Kidney (tissue), 13 donors: ENCODE measurements at regions not wholly inside any gene's neighbourhood (a gene's known extent, or its start where the extent isn't known, plus 50 kb on each side); places are given as distances from the start of the nearest gene placed in this dataset.

Source experiments
- DNase-seq, 5 donors: peaks; one replicate each; pipeline ENCODE4 v3.0.0-alpha.2; 2013 to 2020
- FAIRE-seq: peaks from 2 replicates; lab custom pipeline; 2012; peaks lifted over from hg19 to GRCh38; lab: Jason Lieb, UNC
- H3K27ac ChIP-seq, 2 donors: one replicate each; pipeline ENCODE4 v1.7.0; 2013; ENCODE audit warnings: low read depth in 2 of 2, low read length in 2 of 2, inconsistent platforms in 1 of 2
- H3K27me3 ChIP-seq: one replicate; pipeline ENCODE4 v1.7.1; 2013; ENCODE audit warnings: low read length, inconsistent platforms; ENCODE audit not compliant: control insufficient read depth, insufficient read depth
- H3K36me3 ChIP-seq, 3 donors: one replicate each; pipeline versions ENCODE4 v1.7.0 to v1.7.1; 2013; ENCODE audit warnings: low read length in 3 of 3, control low read depth in 1 of 3, inconsistent platforms in 1 of 3; ENCODE audit not compliant: insufficient read depth in 3 of 3, control insufficient read depth in 2 of 3
- H3K4me1 ChIP-seq, 3 donors: one replicate each; pipeline versions ENCODE4 v1.7.0 to v1.7.1; 2013; ENCODE audit warnings: low read length in 3 of 3, inconsistent platforms in 1 of 3, low read depth in 1 of 3; ENCODE audit not compliant: control insufficient read depth in 2 of 3, insufficient read depth in 2 of 3
- H3K4me3 ChIP-seq, 3 donors: one replicate each; pipeline versions ENCODE4 v1.7.0 to v1.8.1; 2013; ENCODE audit warnings: low read length in 3 of 3, control low read depth in 1 of 3, inconsistent platforms in 1 of 3
- H3K9ac ChIP-seq, 3 donors: one replicate each; pipeline versions ENCODE4 v1.7.0 to v1.7.1; 2013; ENCODE audit warnings: low read length in 3 of 3, control low read depth in 1 of 3, inconsistent platforms in 1 of 3
- H3K9me3 ChIP-seq, 3 donors: one replicate each; pipeline versions ENCODE4 v1.7.0 to v1.7.1; 2013; ENCODE audit warnings: low read length in 3 of 3, control low read depth in 1 of 3, inconsistent platforms in 1 of 3; ENCODE audit not compliant: control insufficient read depth in 2 of 3, insufficient read depth in 1 of 3
- CTCF ChIP-seq: IDR thresholded peaks from 3 replicates; pipeline ENCODE4 v1.5.1; 2012; ENCODE audit warnings: mild to moderate bottlenecking, moderate library complexity, borderline replicate concordance; ENCODE audit not compliant: insufficient read depth; ENCODE audit errors: extremely low read depth
- intact Hi-C: fragments of 100-400 bp; cut with DNase I; formaldehyde crosslinking; loops from one replicate; pipeline ENCODE4 v1.11.1; 2022
- donor health status: control.
- donor health status: control.
- donor health status: control.
- donor health status: control.
- donor health status: control.
- donor health status: DM: yes; HTN: yes; CAD: no.
- donor health status: Normal renal cell carcinoma (clear cell type).

- H3K9ac ChIP-seq: no peak overlapping the region
These were observed 216.5 kb downstream of the BLID start for GRCh38 chr11:121899520-121899919.

DNA sequence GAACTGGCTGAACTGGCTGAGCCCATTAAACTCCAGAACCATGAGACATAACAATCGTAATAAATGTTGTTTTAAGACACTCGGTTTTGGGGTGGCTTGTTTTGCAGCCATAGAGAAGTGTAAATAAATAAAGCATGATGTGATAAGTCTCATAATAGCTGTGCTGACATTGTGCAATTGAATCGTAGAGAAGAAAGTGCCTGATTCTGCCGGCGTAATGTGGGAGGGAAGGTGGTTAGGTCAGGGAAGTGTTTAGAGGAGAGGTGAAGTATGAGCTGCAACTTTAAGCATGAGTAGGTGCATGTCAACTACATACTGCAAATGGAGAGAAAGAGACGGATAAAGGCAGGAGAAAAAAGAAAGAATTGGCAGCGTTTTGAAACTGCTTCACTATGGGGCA lies 217.1 kb downstream of the BLID start:
- Histone ChIP-seq H3K9me3 (no peaks in the 10 kb centered on the region), H3K4me1 (no peaks in the 10 kb centered on the region), H3K27me3 (no peaks in the 10 kb centered on the region), H3K36me3 (no peaks in the 10 kb centered on the region), H3K4me3 (no peak overlapping the region), H3K9ac (no peak overlapping the region), H3K27ac (no peak overlapping the region)
- no peak for DNase-seq
- no peak for FAIRE-seq
- TF ChIP-seq CTCF: no peak
- intact Hi-C loops: no loop called here

More at GRCh38 chr11:121899520-121899919, 216.5 kb downstream of the BLID start:
- Histone ChIP-seq H3K9me3 (no peaks in the 10 kb centered on the region), H3K4me1 (no peaks in the 10 kb centered on the region), H3K27me3 (no peaks in the 10 kb centered on the region), H3K36me3 (no peaks in the 10 kb centered on the region), H3K4me3 (no peak overlapping the region), H3K27ac (no peak overlapping the region)
- no peak for TF ChIP-seq CTCF
- FAIRE-seq (no peak), DNase-seq (no peak)
- intact Hi-C loops: no loop called here

DNA sequence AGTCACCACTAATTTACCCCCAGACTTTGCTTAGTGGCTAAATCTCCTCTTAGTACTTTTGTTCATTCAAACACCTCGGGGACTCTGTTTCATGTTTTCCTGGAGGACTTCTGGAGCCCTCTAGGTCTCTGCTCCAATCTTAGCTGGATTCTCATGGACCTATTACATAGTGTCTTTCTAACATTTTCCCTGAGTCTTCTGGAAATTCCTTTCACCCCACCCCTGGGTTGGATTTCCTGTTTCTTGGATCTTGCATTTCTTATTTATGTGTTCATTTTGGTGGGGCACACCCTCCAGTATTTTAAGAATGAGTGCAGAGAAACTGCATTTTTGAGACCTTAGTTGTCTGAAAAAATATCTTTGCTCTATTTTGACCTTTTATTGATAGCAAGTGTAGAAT lies 220.1 kb downstream of the BLID start:
- TF ChIP-seq CTCF: no peak
- H3K9ac ChIP-seq: no peak overlapping the region
- peak in 1 of 5 donors; percentile 5 for DNase-seq
- H3K36me3 ChIP-seq: no peaks in the 10 kb centered on the region
- H3K4me1 ChIP-seq: no peaks in the 10 kb centered on the region
- no peaks in the 10 kb centered on the region for H3K27me3 ChIP-seq
- no peaks in the 10 kb centered on the region for H3K9me3 ChIP-seq
- no peak overlapping the region for H3K4me3 ChIP-seq
- FAIRE-seq: no peak
- no peak overlapping the region for H3K27ac ChIP-seq
- intact Hi-C loops: no loop called here

DNA sequence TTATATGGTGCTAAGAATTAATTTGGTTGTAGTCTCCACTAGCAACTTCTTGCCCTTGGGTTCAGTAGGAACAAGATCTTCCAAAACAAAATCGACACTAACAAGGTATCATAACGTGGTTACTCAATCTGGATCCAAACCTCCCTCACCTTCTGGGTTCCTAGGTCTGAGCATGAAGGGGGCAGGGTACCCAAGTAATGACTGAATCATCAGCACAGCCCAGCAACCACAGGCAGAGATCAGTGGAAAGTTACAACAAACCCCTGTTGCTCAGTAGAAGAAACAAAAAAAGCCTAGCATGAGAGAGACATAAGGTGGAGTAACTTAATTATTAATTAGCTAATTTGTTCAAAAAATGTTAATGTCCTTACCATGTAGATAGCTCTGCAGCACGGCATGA lies 221.4 kb downstream of the BLID start:
- Histone ChIP-seq H3K9me3 (no peaks in the 10 kb centered on the region), H3K4me3 (no peak overlapping the region), H3K36me3 (no peaks in the 10 kb centered on the region), H3K4me1 (no peaks in the 10 kb centered on the region), H3K27me3 (no peaks in the 10 kb centered on the region), H3K27ac (no peak overlapping the region), H3K9ac (no peak overlapping the region)
- FAIRE-seq (no peak), DNase-seq (no peak)
- no peak for TF ChIP-seq CTCF
- intact Hi-C loops: no loop called here
